ENCODE measurements at regions not wholly inside any gene's neighbourhood (a gene's known extent, or its start where the extent isn't known, plus 50 kb on each side); places are given as distances from the start of the nearest gene placed in this dataset.
A peak's percentile ranks its signal among the peaks of the same experiment; 100 is the strongest.
"Not testable (repeated sequence)": the region's sequence is repeated elsewhere in the genome, so short reads cannot be mapped to it uniquely, and the experiment has no call there.

DNA sequence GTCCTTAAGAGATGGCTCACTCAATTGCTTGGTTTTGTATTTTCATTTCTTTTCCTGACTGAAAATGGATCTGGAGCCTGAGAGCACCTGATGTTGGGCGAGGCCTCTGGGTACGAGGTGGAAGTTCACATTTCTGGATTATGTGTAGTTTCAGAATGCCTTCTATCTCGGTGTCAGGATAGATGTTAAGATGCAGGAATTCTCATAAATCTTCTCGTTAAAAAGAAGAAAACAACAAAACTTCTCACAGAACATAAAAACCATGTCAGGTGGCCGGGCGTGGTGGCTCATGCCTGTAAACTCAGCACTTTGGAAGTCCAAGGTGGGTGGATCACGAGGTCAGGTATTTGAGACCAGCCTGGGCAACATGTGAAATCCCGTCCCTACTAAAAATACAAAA is 101.8 kb downstream of the RHOU start:
- no peaks in the 10 kb centered on the region for H3K36me3 Mint-ChIP-seq
- no peak overlapping the region for H3K27ac Mint-ChIP-seq
- no peaks in the 10 kb centered on the region for H3K9me3 Mint-ChIP-seq
- ATAC-seq: no peak
- no peak for DNase-seq (ENCODE audit: low spot score in 2 of 2)

DNA sequence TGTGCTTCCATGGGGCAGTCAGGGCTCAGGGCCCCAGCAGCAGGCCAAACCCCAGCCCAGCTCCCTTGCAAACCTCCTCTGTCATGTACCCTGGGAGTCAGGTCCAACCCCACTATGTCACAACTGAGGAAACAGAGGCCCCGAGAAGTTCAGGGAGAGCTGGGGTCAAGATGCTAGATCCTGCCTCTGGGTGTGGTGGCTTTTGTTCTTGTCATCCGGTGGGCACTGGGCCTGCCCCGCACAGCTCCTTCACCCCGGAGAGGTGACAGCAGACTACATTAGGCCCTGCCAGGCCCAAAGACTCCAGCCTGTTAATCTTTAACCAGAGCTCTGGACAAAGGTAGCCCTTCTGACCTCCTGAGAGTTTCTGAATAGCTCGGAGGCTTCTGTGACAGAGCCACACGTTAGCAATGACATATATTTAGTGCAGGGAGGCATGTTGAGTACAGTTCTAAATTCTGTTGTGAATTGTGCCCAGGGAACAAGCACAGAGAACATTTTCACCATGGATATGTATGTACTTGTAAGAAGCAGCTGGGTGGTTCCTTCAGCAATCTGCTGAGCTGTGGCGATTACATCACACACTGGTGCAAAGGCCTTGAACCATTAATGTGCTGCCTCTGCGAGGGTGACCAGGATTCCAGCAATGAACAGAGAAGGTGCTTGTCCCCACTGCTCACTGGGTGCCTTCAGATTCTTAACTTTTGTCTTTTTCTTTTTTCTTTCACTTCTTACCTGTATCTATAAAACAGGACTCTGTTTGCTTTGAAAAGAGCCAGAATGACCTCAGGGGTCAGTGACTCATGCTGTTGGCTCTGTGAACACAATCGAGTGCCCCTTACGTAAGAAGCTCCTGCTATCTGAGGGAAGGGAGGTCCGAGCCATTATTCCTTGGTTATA is 102.8 kb downstream of the RHOU start:
- ATAC-seq: no peak
- peaks cover 0 to 5% of the 10 kb centered on the region in 2 donors for H3K9me3 Mint-ChIP-seq
- no peak for DNase-seq (ENCODE audit: low spot score in 2 of 2)
- peaks cover 5 to 6% of the 10 kb centered on the region in 2 donors for H3K36me3 Mint-ChIP-seq
- H3K27ac Mint-ChIP-seq: peak overlapping the region in 1 of 2 donors; percentile 74

DNA sequence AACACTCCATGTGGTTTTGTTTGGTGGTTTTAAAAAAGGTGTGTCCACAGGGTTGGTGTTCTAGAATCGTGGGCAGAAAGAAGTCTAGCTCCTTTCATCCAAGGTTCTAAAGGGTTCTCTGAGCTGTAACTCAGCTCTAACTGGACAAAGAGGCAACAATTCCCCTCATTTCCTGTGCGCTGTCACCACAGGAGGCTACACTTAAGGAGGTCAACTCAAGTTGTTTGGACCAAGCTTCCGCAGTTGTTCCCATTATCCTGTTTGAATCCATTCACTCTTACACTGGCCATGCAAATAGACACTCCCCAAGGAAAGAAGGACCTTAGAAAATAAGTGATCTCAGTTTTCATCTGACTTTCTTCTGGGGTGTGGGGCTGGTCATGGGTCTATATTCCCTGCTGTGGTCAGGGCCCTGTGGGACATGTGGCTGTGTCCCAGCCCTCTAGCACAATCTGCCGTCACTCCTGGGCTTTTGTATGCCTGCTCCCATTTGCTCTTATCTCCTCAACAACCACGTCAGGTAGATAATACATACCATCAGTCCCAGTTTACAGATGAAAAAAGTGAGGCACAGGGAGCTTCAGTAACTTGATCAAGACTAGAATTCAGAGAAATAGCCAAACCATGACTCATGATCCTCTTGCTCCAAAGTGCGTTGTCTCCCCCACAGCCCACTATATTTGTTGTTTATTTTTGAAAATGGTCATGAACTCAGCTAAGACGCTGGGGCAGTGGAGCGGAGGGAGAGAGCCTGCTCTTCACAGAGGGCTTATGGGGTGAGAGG is 103.6 kb downstream of the RHOU start:
- Mint-ChIP-seq H3K9me3 (peaks cover 0 to 5% of the 10 kb centered on the region in 2 donors), H3K27ac (peak overlapping the region in 1 of 2 donors; percentile 9), H3K36me3 (peaks cover 10 to 12% of the 10 kb centered on the region in 2 donors)
- ATAC-seq: no peak
- DNase-seq (ENCODE audit: low spot score in 2 of 2): no peak

DNA sequence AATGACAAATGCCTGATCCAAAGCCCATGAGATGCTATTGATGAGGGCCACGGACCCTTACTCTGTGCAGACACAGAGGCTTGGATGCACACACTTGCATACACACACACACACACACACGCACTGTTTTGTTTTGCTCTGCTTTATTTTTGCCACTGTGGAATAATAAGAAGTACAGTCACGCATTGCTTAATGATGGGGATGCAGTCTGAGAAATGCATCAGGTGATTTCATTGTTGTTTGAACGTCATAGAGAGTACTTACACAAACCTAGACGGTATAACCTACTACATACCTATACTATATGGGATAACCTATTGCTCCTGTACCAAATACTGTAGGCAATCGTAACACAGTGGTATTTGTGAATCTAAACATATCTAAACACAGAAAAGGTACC is 104.4 kb downstream of the RHOU start:
- DNase-seq (ENCODE audit: low spot score in 2 of 2): no peak
- peaks cover 0 to 5% of the 10 kb centered on the region in 2 donors for H3K9me3 Mint-ChIP-seq
- peaks cover 10 to 12% of the 10 kb centered on the region in 2 donors for H3K36me3 Mint-ChIP-seq
- no peak for ATAC-seq
- no peak overlapping the region for H3K27ac Mint-ChIP-seq

DNA sequence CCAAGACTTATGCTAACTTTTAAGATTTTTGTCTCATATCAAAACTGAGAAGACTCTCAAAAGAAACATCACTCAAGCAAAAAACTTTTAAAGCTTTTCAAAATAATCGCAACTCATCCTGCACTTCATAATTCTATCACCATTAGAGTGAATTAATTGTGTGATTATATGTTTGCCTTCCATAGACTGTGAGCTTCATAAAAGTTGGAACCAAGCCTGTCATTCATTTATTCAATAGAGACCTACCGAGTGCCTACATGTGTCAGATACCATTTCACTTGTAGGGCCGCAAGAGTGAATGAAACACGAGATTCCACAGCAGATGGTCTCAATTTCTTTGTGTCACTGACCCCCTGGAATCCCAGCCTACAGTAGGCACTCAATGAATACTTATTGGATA is 106.4 kb downstream of the RHOU start:
- H3K27ac Mint-ChIP-seq: no peak overlapping the region
- peaks cover 0 to 5% of the 10 kb centered on the region in 2 donors for H3K9me3 Mint-ChIP-seq
- DNase-seq (ENCODE audit: low spot score in 2 of 2): no peak
- peaks cover 10 to 12% of the 10 kb centered on the region in 2 donors for H3K36me3 Mint-ChIP-seq
- ATAC-seq: no peak

DNA sequence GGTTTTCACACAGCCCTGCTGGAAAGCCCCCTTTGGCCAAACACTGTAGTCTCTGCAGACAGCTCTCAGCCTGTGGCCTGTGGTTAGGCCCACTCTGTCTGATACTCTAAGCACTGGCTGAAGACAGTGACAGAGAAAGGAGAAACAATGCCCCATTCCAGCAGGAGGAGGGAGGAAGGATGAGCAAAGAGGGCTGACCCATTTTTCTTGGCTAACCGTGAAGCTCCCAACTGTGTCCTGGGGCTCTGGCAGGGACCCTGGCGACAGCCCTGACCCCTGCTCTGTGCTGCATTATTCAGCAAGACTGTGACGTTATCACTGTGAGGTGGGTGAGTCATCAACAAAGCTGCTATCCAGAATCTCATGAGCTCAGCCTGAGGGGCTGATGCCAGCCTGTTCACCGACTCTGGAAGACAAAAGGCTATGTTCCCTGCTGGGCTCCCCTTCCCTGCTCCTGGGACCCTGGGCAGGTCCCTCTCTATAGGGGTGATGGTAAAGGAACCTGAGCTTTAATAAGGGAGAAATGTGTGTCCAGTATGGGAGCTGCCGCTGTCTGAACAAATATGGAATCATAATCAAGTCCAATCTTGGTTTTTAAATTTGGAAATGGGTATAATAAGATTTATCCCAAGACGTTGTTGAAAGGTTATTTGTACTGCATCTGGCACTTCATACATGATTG is 107.0 kb downstream of the RHOU start:
- H3K27ac Mint-ChIP-seq: no peak overlapping the region
- H3K9me3 Mint-ChIP-seq: peaks cover 0 to 5% of the 10 kb centered on the region in 2 donors
- peaks cover 10 to 12% of the 10 kb centered on the region in 2 donors for H3K36me3 Mint-ChIP-seq
- DNase-seq (ENCODE audit: low spot score in 2 of 2) (no peak), ATAC-seq (peak in 1 of 2 donors; percentile 34)

DNA sequence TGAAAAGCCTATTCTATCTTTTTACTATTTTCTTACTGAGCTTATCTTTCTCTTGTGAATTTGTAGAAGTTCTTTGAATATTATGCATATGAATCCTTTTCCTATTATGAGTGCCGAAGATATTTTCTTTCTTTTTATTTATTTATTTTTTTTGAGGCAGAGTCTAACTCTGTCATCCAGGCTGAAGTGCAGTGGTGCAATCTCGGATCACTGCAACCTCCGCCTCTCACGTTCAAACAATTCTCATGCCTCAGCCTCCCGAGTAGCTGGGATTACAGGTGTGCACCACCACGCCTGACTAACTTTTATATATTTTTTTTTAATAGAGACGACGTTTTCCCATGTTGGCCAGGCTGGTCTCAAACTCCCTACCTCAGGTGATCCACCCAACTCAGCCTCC is 109.8 kb downstream of the RHOU start:
- H3K9me3 Mint-ChIP-seq: peaks cover 0 to 5% of the 10 kb centered on the region in 2 donors
- H3K27ac Mint-ChIP-seq: no peak overlapping the region
- ATAC-seq (no peak), DNase-seq (ENCODE audit: low spot score in 2 of 2) (no peak)
- peaks cover 10 to 12% of the 10 kb centered on the region in 2 donors for H3K36me3 Mint-ChIP-seq

DNA sequence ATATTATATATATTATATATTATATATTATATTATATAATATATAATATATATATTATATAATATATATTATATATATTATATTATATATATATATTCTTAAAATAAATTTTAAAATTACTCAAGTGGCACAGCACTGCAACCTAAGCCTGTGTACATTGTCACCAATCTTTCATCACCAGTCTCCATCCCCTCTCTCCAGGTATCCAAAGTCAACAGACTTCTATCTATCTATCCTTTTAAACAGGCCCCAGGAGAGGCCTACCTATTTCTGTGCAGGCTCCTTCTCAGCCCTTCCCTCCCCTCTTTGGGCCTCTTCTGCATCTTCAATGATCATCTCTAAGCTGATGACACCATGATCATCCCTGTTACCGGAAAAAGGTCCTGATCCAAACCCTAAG is 111.7 kb downstream of the RHOU start:
- DNase-seq (ENCODE audit: low spot score in 2 of 2) (no peak), ATAC-seq (peak; percentile 69 to 70)

DNA sequence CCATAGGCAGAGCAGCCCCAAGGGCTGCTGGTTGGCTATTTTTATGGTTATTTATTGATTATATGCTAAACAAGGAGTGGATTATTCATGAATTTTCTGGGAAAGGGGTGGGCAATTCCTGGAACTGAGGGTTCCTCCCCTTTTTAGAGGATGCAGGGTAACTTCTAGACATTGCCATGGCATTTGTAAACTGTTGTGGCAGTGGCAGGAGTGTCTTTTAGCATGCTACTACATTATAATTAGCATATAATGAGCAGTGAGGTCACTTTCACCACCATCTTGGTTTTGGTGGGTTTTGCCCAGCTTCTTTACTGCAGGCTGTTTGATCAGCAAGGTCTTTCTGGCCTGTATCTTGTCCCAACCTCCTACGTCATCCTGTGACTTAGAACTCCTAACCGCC is 112.2 kb downstream of the RHOU start:
- peaks cover 10 to 12% of the 10 kb centered on the region in 2 donors for H3K36me3 Mint-ChIP-seq
- H3K27ac Mint-ChIP-seq; H3K9me3 Mint-ChIP-seq; DNase-seq (ENCODE audit: low spot score in 2 of 2): not testable (repeated sequence)
- ATAC-seq: peak; percentile 35 to 41

More for the DNA sequence above, 111.7 kb downstream of the RHOU start:
- Mint-ChIP-seq H3K27ac (no peak overlapping the region), H3K9me3 (peaks cover 0 to 5% of the 10 kb centered on the region in 2 donors), H3K36me3 (peaks cover 10 to 12% of the 10 kb centered on the region in 2 donors)

DNA sequence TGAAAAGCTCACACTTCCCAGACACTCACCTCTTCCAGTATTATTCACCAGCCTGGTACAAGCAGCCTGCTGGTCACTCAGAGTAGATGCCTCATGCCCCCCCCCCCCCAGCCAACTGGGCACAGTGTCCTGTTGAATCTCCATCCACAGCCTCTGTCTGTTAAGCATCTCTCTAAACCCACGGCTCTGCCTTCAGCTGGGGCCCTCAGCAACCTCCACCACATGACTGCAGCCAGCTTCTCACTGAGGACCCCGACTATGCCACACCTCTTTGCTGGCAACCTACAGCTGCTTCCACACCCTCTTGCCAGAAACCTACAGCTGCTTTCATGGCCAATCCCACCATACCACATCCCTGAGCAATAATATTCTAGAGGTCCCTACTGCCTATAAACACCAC is 113.1 kb downstream of the RHOU start:
- no peak for ATAC-seq
- Mint-ChIP-seq H3K36me3 (peaks cover 2% of the 10 kb centered on the region in 2 donors), H3K9me3 (no peaks in the 10 kb centered on the region), H3K27ac (no peak overlapping the region)
- DNase-seq (ENCODE audit: low spot score in 2 of 2): no peak

DNA sequence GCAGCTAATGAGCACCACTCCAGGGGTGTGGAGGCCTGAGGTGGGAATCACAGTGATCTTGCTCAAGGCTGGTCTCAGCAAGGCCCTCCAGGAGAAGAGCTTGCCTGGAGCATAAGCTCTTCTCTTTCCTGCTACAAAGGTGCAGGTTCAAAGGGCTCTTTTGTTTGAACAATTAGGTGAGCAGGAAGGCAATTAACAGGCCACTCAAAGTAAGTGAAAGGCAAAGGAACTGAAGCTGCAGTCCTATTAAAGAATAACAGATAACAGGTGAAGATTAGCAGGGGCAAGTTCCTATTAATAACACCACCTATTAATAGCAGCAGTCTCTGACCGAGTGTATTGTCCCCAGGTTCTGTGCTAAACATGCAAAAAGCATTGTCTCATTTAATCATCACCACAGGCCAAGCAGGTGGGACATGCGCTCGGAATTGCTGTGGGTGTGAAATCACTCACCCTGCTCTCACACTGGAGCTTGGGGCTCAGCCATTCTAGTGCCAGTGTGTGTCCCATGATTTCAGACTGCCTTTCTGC is 113.8 kb downstream of the RHOU start:
- Mint-ChIP-seq H3K9me3 (no peaks in the 10 kb centered on the region), H3K36me3 (no peaks in the 10 kb centered on the region), H3K27ac (peak overlapping the region in 1 of 2 donors; percentile 15)
- DNase-seq (ENCODE audit: low spot score in 2 of 2): no peak
- no peak for ATAC-seq

DNA sequence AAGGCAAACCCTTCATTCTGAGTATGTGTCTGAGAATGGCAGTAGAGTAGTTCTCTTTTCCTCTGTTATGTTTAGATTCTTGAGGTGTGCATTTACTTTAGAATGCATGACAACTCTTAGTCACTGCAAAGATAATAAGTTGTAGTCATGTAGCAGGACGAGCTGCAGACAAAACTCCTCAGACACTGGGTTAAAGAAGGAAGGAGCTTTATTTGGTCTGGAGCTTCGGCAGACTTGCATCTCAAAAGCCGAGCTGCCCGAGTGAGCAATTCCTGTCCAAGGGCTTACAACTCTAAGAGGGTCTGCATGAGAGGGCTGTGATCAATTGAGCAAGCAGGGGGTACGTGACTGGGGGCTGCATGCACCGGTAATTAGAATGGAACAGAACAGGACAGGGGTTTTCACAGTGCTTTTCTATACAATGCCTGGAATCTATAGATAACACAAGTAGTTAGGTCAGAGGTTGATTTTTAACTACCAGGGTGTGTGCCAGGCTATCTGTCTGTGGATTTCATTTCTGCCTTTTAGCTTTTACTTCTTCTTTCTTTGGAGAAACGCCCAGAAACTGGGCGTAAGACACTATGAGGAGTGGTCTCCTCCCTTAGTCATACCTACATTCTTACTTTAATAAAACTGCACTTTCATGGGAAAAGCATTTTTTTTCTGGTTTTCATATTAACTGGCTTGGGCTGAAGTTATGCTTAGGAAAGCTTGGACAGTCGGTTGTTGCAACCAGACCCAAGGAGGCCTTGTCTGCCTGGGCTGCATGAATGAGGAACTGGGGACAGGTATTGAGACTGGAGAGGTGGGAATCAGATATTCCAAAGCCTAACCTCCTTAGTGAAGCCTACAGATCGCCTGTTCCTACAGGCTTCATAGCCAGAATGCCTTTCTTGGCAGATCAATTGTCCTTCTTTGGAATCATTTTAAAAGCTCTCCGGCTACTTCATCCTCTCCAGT is 115.1 kb downstream of the RHOU start:
- Mint-ChIP-seq H3K9me3 (peaks cover 0 to under 1% of the 10 kb centered on the region in 2 donors), H3K36me3 (no peaks in the 10 kb centered on the region), H3K27ac (no peak overlapping the region)
- ATAC-seq (no peak), DNase-seq (ENCODE audit: low spot score in 2 of 2) (no peak)

DNA sequence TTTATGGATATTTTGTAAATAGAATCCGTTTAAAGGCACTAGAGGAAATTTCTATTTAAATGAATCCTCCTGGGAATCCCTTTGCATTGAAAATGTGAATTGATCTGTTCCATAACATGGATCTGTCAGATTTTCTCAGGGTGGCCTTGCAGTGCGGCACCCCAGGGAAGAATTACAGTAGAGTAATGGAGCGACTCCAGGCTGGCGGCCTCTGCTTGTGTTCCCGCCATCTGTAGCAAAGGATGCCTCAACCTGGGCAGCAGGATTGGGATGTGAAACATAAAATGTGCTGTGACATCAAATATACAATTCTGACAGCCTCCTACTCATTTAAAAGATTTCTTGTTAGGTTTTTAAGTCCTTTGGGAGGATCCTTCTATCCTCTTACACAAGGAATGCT is 115.9 kb downstream of the RHOU start:
- peaks cover 0 to 6% of the 10 kb centered on the region in 2 donors for H3K9me3 Mint-ChIP-seq
- no peaks in the 10 kb centered on the region for H3K36me3 Mint-ChIP-seq
- DNase-seq (ENCODE audit: low spot score in 2 of 2): no peak
- ATAC-seq: no peak
- no peak overlapping the region for H3K27ac Mint-ChIP-seq

DNA sequence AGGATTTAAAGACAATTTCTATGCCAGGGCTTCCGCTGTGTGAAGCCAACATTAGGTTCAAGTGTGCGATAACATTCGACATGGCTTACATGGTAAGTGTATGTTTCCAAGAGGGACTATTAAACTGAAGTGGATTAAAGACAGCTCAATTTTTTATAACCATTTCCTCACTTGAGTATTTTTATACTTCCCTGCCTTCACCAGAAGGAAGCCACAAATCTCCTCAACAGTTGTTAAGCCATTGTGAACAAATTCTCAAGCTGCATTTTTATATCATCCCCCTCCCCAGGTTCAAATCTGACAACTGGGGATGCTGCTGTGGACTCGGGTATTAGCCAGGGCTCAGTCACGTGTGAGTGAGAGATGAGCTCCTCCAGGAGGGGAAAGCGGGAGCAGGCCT is 116.3 kb downstream of the RHOU start:
- ATAC-seq (no peak), DNase-seq (ENCODE audit: low spot score in 2 of 2) (no peak)
- Mint-ChIP-seq H3K9me3 (peaks cover 0 to 7% of the 10 kb centered on the region in 2 donors), H3K27ac (no peak overlapping the region), H3K36me3 (no peaks in the 10 kb centered on the region)

DNA sequence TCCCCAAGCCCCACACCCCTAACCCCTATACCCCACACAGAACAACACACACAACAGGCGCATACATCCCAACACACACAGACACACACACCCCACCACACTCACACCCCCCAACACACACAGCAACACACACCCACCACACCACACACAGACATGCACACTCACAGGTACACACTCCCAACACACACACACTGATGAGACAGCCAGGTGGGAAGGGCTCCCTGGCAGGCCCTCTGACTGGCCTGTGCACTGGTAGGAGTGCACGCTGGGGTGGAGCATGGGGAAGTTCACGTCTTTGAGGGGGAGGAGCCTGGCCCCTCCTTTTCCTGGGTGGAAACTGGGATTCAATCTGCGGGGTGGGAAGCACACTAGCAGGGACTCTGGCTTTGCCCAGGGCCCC is 116.7 kb downstream of the RHOU start:
- no peak overlapping the region for H3K27ac Mint-ChIP-seq
- peaks cover 0 to 7% of the 10 kb centered on the region in 2 donors for H3K9me3 Mint-ChIP-seq
- DNase-seq (ENCODE audit: low spot score in 2 of 2) (no peak), ATAC-seq (no peak)
- H3K36me3 Mint-ChIP-seq: no peaks in the 10 kb centered on the region

Data from activated naive CD4-positive, alpha-beta T cell treated with anti-CD3 and anti-CD28 coated beads, Interleukin-2, amount 50 U/mL, for 72 hours (primary cell).